NCI-H82 treated with DMSO at 0.1 percent for 48 hours (cell line): ENCODE measurements at regions not wholly inside any gene's neighbourhood (a gene's known extent, or its start where the extent isn't known, plus 50 kb on each side); places are given as distances from the start of the nearest gene placed in this dataset.

ENCODE experiments used
- DNase-seq: peaks from one replicate; lab custom pipeline; 2025; ENCODE audit not compliant: unreplicated experiment; lab: John Stamatoyannopoulos, UW

- no peak for DNase-seq
These were observed 310.9 kb upstream of the RBFOX1 start for GRCh38 chr16:7021653-7022275.

DNA sequence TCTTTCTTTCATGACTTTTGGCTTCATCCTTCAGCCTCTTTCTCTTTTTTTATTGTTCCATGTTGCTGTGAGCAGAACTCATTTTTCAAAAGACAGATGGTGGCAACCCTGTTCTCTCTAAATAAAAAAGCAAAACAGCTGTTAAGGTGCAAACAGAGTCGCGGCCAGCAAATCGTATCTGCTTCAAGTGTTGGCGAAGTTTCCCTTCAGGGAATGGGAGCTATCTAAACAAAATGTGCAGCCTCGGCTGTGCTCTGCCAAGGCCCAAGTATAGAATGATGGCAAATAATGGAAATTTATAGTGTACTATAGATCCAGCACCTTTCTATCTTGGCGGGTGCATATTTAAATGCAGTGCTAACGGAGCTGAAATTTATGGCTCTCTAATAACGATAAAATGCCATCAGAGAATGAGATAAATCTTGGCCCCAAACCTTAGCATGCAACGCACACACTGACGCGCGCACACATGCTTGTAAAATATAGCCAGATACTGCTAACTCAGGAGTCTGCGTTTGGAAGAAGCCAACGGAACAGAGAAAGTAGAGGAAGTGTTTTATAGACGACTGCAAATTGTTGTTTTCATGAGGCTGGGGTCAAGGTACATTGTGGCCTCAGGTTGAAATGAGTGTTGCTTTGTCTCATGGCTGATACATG is 315.5 kb upstream of the RBFOX1 start:
- DNase-seq = no peak

DNA sequence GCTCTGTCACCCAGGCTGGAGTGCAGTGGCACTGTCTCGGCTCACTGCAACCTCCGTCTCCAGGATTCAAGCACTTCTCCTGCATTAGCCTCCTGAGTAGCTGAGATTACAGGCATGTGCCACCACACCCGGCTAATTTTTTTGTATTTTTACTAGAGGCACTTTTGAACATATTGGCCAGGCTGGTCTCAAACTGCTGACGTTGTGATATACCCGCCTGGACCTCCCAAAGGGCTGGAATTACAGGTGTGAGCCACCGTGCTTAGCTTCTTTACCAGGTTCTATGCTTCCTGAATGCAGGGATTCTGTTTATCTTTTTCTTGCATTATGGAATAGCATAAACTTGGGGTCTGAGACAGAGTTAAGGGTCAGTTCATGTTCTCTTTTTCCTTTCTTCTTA is 317.9 kb upstream of the RBFOX1 start:
- no peak for DNase-seq

DNA sequence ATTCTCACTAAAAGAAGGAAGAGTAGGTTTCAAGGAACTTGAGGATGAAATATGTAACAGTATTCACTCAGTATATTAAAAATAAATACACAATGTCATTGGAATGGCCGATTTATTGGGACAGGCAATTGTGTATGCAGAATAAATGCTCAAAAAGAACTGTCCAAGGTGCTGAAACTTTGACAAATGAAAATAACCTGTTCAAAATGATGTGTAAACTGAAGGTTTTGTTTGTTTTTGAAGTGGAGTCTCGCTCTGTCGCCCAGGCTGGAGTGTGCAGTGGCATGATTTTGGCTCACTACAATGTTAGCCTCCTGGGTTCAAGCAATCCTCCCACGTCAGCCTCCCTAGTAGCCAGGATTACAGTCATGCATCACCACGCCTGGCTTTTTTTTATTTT is 318.7 kb upstream of the RBFOX1 start:
- DNase-seq = no peak

DNA sequence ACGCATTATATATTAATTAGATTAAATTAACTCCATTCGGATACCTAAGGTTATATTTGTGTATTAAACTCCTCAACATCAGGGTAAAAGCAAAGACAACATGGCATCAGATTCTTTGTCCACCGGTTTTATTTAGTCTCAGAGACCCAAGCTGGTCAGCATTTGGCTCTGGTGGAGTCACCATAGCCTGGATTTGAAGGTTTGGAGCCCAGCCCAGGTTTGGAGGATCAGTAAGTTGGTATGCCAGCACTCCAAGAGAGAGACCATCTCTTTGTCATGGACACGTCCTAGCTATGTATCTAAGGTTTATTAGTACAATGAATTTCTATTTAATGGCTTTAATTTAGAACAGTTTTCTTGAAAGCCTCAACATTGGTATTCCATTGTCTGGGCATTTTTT is 328.4 kb upstream of the RBFOX1 start:
- no peak for DNase-seq

DNA sequence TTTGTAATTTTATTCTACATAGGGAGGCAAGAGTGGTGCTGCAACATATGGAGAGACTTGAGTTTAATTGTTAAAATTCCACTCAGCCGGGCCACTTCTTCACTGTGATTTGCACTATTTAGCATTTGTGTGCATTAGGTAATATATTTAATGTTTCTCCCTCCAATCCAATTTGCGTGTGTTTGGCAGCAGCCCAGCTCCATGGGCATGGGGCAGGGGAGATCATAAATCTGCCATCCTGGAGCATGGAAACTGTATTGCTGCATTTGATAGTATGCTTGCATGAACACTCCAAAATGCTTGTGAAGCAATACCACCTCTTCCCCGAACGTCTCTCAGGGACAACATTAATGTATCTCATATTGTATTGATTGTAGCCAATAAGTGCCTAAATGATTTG is 339.1 kb upstream of the RBFOX1 start:
- DNase-seq = peak; percentile 91

DNA sequence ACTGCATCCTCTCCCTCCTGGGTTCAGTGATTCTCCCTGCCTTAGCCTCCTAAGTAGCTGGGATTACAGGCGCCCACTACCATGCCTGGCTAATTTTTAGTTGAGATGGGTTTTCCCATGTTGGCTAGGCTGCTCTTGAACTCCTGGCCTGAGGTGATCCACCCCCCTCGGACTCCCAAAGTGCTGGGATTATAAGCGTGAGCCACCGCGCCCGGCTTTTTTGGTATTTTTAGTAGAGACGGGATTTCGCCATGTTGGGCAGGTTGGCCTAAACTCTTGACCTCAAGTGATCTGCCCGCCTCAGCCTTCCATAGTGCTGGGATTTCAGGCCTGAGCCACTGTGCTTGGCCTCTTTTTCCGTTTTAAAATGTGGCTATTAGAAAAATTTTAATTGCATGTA is 343.8 kb upstream of the RBFOX1 start:
- DNase-seq = no peak

DNA sequence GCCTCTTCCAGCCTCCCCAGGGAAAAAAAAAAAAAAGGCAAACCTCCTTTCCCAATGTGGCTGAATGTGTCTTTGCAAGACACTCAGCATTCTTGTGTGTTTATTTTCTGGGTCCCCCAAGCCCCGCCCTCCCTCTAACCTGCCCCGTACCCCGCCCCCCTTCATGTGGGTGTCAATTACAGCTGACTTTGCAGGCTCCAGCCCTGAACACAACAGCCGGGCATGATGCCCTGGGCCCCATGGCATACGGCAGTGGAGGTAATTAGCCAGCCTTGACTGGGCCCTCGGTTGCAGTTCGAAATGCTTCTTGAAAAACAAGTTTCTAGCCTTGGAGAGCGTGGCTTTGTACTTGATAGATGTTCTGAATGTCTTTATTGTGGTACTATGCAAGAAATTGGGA is 354.7 kb upstream of the RBFOX1 start:
- no peak for DNase-seq

DNA sequence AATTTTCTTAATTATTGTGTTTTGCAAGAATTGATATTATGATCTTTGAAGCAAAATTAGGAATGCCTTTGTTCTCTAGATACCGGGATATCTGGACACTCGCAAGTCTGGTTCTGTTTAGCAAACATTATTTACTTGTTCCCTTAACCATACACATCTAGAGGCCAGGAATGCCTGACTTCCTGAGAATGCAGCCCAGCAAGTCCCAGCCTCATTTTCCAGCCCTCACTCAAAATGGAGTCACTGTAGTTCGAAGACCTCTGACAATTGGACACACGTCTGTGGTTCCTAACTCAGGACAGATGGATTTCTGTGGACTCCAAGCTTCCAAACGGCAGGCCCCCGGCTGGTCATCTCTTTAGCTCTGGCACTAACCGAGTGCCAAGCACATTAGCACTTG is 355.4 kb upstream of the RBFOX1 start:
- DNase-seq = no peak

DNA sequence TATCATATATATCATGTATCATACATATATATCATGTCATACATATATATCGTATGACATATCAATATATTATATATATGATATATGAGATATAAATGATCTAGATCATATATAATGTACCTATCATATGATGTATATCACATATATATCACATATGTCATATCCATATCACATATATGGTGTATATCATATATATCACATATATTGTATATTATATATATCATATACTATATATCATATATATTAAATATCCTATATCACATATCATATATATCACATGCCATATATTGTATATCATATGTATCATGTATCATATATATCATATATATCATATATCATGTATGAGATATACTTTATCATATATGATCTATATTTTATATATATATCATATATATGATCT is 355.9 kb upstream of the RBFOX1 start:
- DNase-seq = no peak

GRCh38 chr16:6970171-6970857 is 362.3 kb upstream of the RBFOX1 start:
- peak; percentile 45 for DNase-seq

DNA sequence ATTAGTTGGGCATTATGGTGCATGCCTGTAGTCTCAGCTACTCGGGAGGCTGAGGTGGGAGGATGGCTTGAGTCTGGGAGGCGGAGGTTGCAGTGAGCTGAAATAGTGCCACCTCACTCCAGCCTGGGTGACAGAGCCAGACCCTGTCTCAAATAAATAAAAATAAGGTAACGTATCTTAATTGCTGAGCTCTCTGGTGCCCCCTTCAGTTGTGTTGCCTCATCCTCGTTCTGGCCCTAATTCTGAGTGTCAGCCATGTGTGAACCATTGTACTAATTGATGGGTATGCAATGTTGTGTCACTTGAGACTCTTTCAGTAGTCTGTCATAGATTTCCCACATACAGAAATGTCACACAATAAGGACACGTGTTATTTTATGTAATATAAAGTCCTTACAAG is 363.1 kb upstream of the RBFOX1 start:
- DNase-seq = no peak

- DNase-seq = no peak
These were observed 364.8 kb upstream of the RBFOX1 start for GRCh38 chr16:6967796-6968320.

- DNase-seq = no peak
These were observed 365.7 kb upstream of the RBFOX1 start for GRCh38 chr16:6966925-6967324.

DNA sequence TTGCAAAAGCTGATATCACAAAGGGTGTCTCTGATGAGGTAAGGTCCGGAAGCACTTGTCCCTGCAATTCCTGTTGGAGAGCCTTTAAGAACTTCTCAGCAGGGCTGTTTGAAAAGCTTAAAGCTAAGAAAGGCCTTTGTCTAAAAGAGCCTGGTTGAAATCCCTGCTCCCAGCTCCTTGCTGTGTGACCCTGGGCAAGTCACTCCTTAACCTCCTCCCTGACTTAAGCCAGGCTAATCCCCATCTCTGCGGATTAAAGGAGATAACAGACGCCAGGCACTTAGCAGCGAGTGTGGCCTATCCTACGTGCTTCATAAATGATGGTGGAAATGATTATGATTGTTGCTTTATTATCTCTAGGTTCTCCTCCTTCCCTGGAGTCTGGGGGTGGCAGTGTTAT is 368.0 kb upstream of the RBFOX1 start:
- DNase-seq = peak; percentile 98

- no peak for DNase-seq
These were observed 370.9 kb upstream of the RBFOX1 start for GRCh38 chr16:6961704-6962103.

- DNase-seq = no peak
These were observed 374.5 kb upstream of the RBFOX1 start for GRCh38 chr16:6958184-6958583.

DNA sequence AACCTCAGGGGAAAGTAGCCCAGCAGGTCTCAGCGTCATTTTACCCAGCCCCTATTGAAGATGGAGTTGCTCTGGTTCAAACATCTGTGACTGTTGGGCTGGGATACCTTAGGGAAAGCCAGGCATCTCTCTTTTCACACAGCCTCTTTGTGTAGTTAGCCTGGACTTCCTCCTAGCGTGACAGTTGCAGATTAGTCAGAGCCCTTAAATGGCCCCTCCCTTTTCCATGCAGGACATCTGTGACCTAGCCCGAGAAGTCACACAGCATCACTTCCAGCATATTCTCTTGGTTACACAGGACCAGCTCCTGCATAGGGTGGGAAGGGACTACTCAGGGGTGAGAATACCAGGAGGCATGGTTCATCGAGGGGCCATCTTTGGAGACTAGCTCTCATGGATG is 375.0 kb upstream of the RBFOX1 start:
- peak; percentile 79 for DNase-seq

DNA sequence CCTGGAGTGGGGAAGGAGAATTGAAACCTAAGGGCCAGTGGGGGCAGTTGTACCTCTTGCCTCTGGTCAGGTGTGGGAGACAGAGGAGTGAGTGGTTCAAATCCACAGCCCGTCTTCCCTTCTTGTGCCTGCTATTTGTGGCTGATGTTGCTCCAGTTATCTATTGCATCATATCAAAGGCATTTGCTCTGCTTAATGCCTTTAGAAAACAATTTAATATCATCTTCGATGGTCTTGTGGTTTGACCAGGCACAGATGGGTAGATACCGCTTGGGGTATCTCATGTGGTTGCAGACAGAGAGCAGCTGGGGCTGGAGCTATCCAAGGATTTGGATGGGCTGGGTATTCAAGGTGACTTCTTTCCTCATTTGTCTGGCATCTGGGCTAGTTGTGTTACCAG is 376.1 kb upstream of the RBFOX1 start:
- DNase-seq = no peak

DNA sequence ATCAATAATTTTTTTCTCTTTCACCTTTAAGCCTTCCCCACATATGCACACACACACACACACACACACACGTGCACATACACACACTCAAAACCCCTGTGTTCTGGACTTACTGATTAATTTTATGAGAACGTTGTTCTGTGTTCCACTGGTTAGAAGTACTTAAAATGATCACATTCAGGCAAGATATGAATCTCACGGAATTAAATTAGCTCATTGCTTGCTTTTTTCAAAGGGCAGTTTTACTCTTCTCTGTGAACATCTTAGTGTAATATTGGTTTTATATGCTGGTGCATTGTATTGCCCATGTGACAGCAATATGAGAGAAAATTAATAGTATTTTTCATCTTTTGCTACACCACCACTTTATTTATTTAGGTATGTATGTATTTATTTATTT is 377.3 kb upstream of the RBFOX1 start:
- DNase-seq = no peak

DNA sequence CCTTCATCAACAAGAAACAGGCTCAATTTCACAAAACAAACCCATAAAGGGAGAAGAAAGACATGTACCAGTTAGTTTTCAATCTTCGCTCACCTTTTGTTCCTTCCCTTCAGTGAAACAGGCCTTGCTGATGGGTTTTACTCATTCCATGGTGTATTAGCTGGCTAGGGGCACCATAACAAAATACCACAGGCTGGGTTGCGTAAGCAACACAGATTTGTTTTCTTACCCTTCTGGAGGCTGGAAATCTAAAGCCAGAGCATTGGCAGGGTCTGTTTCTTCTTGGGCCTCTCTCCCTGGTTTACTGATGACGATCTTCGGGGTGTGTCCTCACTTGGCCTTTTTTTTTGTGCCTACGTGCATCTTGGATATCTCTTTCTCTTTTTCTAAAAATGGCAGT is 383.4 kb upstream of the RBFOX1 start:
- DNase-seq = no peak

GRCh38 chr16:6947291-6947690 is 385.4 kb upstream of the RBFOX1 start:
- DNase-seq = peak; percentile 99
